ENCODE measurements at regions not wholly inside any gene's neighbourhood (a gene's known extent, or its start where the extent isn't known, plus 50 kb on each side); places are given as distances from the start of the nearest gene placed in this dataset.

DNA sequence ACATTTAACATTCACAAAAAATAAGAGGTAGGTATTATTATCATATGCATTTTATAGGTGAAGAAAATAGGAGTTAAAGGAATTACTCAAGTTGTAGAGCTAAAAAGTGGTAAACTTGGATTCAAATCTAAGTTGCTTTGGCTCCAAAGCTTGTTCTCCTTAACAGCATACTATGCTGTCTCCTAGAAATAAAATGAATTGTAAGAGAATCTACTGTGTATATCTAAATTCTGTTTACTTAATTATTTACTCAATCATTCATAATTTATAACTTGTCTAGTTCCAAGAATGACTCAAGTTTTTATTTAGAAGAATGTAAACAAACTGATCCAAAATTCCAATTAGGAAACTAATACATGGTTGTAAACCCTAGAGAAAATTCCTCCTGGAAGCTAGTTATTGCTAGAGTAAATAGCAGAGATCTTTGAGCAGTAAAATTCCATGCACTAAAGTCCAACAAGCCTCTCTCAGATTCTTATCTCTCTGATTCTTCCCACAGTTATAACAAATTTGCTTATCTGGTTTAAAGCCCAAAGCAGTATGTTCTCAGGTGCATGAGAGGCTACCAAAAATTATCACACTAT, 132.5 kb upstream of the DPT start:
- no peaks in the 10 kb centered on the region for H3K36me3 ChIP-seq (ENCODE audit: low read depth)
- DNase-seq: no peak
- TF ChIP-seq, protein P1, sequence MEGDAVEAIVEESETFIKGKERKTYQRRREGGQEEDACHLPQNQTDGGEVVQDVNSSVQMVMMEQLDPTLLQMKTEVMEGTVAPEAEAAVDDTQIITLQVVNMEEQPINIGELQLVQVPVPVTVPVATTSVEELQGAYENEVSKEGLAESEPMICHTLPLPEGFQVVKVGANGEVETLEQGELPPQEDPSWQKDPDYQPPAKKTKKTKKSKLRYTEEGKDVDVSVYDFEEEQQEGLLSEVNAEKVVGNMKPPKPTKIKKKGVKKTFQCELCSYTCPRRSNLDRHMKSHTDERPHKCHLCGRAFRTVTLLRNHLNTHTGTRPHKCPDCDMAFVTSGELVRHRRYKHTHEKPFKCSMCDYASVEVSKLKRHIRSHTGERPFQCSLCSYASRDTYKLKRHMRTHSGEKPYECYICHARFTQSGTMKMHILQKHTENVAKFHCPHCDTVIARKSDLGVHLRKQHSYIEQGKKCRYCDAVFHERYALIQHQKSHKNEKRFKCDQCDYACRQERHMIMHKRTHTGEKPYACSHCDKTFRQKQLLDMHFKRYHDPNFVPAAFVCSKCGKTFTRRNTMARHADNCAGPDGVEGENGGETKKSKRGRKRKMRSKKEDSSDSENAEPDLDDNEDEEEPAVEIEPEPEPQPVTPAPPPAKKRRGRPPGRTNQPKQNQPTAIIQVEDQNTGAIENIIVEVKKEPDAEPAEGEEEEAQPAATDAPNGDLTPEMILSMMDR (IDR thresholded peaks at IDR 0.05): no peak
- peaks cover 5% of the 10 kb centered on the region for H3K4me1 ChIP-seq (ENCODE audit: low read depth)
- ATAC-seq: peak; percentile 77
- H3K9me3 ChIP-seq: peaks cover 5% of the 10 kb centered on the region
- H3K4me3 ChIP-seq: no peak overlapping the region
- intact Hi-C loops (cut with DNase I, micrococcal nuclease): no loop called here

DNA sequence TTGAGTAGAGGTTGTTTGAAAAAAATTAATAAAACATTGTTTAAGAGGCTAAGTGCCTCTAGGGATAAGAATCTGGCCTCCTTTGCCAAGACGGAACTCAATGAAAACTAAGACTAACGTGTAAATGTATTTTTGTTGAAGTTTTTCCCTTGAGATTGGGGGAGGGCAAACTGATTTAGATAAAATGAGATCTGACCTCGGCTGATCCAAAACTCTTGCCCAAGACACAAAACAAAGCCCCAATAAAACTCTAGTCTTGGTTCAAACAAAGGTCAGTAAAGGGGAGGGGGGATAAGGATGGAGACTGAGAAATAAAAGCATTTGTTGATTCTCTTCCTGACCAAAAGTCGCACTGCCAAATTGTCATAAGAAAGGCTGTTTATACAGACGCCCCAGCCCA, 134.8 kb upstream of the DPT start:
- peaks cover 5% of the 10 kb centered on the region for H3K9me3 ChIP-seq
- H3K4me1 ChIP-seq (ENCODE audit: low read depth): peaks cover 5% of the 10 kb centered on the region
- ATAC-seq (no peak), DNase-seq (no peak)
- intact Hi-C loops (cut with DNase I, micrococcal nuclease): no loop called here
- H3K4me3 ChIP-seq: no peak overlapping the region
- H3K36me3 ChIP-seq (ENCODE audit: low read depth): no peaks in the 10 kb centered on the region
- TF ChIP-seq, protein P1 (IDR thresholded peaks at IDR 0.05): no peak

DNA sequence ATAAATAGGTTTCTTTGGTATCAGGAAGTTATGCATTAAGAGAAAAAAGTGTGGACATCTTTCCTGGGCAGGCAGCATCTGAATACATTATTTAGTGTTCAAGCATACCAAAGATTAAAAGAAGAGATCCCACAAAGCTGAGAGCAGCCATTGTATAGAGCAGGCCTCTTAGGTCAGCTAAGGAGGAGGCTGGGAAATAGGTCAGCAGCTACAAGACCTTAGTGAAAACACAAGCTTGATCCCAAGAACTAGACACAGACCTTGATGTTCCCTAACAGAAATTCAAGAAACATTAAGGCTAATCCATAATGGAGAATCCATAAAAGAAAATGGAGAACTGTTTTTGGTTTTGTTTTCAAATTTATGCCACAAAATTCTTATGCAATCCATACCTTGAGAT, 135.3 kb upstream of the DPT start:
- H3K9me3 ChIP-seq: peaks cover 5% of the 10 kb centered on the region
- H3K36me3 ChIP-seq (ENCODE audit: low read depth): no peaks in the 10 kb centered on the region
- H3K4me1 ChIP-seq (ENCODE audit: low read depth): peaks cover 5% of the 10 kb centered on the region
- intact Hi-C loops (cut with DNase I, micrococcal nuclease): no loop called here
- no peak overlapping the region for H3K4me3 ChIP-seq
- TF ChIP-seq, protein P1 (IDR thresholded peaks at IDR 0.05): no peak
- ATAC-seq (no peak), DNase-seq (no peak)

DNA sequence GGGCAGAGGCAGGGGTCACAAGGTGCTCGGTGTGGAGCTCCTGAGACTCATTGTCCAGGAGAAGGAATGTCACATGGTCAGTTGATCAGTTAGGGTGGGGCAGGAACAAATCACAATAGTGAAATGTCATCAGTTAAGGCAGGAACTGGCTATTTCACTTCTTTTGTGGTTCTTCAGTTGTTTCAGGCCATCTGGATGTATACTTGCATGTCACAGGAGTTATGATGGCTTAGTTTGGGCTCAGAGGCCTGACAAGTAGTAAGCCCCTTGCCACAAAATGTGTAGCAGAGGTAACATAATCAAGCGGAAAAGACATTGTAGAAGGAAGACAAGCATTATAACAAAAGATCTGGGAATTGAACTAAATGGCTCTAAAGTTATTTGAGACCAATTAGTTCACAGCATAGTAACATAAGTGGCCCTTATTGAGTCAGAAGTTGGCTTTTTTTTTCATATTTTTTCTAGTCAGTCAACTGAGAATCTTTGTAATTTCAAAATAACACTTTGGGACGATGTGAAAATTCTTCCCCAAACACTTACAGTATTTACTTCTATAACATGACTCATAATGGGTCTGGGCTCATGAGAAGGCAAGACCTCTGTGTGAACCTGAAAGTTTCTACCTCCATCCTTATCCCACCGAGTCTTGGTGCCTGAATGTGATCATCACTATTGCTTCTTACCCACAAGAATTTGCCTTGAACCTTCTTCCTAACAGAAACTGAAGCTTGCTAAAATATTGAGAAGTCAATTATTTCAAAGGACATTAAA, 137.0 kb upstream of the DPT start:
- ATAC-seq (no peak), DNase-seq (no peak)
- no peaks in the 10 kb centered on the region for H3K36me3 ChIP-seq (ENCODE audit: low read depth)
- no peak overlapping the region for H3K4me3 ChIP-seq
- H3K9me3 ChIP-seq: peaks cover 5% of the 10 kb centered on the region
- peaks cover 5% of the 10 kb centered on the region for H3K4me1 ChIP-seq (ENCODE audit: low read depth)
- TF ChIP-seq, protein P1 (IDR thresholded peaks at IDR 0.05): no peak
- intact Hi-C loops (cut with DNase I, micrococcal nuclease): no loop called here

DNA sequence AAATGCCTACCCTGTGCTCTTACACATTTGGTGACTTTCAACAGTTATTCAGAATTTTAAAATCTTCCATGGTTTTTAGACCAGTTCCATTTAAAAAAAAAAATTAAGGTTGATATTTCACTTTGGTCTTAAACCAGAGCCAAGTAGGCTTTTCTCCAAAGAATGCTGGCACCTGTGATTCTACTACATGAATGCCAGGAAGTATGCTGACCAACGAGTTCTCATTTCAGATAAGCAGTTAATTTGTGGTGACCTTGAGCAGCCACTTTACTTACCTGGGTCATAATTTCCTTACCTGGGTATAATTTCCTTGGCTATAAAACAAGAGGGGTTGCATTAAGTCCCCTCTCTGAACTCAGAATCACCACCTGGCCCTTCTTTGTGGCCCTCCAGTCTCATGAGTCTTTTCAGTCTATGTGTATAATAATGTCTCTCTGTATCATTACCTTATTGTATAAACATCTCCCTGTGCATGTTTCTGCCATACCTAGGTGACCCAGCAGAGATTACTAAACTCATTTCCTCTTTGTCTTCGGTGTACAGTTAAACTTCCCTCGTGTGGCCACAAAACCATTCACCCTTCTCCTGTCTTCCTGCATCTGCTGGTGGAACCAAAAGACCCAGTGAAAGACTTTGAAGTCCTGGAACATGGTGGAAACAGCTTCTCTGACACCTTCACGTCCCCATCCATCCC, 139.1 kb upstream of the DPT start:
- ATAC-seq: no peak
- TF ChIP-seq, protein P1 (IDR thresholded peaks at IDR 0.05): no peak

More for the DNA sequence above, 139.1 kb upstream of the DPT start:
- DNase-seq: no peak
- intact Hi-C loops (cut with DNase I, micrococcal nuclease): no loop called here
- Histone ChIP-seq H3K36me3 (ENCODE audit: low read depth) (no peaks in the 10 kb centered on the region), H3K4me1 (ENCODE audit: low read depth) (no peaks in the 10 kb centered on the region), H3K9me3 (peaks cover 5% of the 10 kb centered on the region), H3K4me3 (no peak overlapping the region)

All from mucosa of descending colon (tissue), 3 donors.